Panc1 (cell line): ENCODE measurements at regions not wholly inside any gene's neighbourhood (a gene's known extent, or its start where the extent isn't known, plus 50 kb on each side); places are given as distances from the start of the nearest gene placed in this dataset.

ENCODE experiments used
- ATAC-seq: fragments of 200-7000 bp; cut with Tn5 transposase; 2 replicates; pipeline ENCODE4 v1.9.1; 2020; ENCODE audit warnings: mild to moderate bottlenecking, moderate library complexity
- BruUV-seq: library from RNA; stranded (reverse); fragments of 400-500 nt; replicated peaks from 2 replicates; lab custom pipeline; 2021; lab: Mats Ljungman, UMichigan
- CTCF ChIA-PET: fragments of 300-600 bp; sonication (Branson Sonifier 250); formaldehyde crosslinking; loops from one replicate; lab custom pipeline; 2022; ENCODE audit warnings: antibody characterized with exemption; lab: Charles Lee
- POLR2A ChIA-PET: fragments of 300-600 bp; sonication (Branson Sonifier 250); formaldehyde crosslinking; loops from one replicate; lab custom pipeline; 2022; ENCODE audit warnings: antibody characterized with exemption; lab: Charles Lee
- DNase-seq: peaks from one replicate; pipeline ENCODE4 v3.0.0-alpha.2; 2010; ENCODE audit warnings: low read depth, low spot score
- H3K27ac ChIP-seq: 2 replicates; pipeline ENCODE4 v1.5.1; 2011; ENCODE audit warnings: mild to moderate bottlenecking, low read length, inconsistent platforms
- H3K27me3 ChIP-seq: fragments of 200-500 bp; sonication (Bioruptor generic); 2 replicates; pipeline ENCODE4 v1.6.0; 2014; ENCODE audit warnings: low read length, inconsistent platforms; ENCODE audit not compliant: control insufficient read depth, insufficient read depth
- H3K36me3 ChIP-seq: fragments of 200-500 bp; sonication (Bioruptor generic); 2 replicates; pipeline ENCODE4 v1.5.1; 2014; ENCODE audit warnings: inconsistent platforms, mild to moderate bottlenecking, low read length, moderate library complexity; ENCODE audit not compliant: control insufficient read depth, insufficient read depth
- H3K4me1 ChIP-seq: 2 replicates; pipeline ENCODE4 v1.5.1; 2011; ENCODE audit warnings: inconsistent platforms, mild to moderate bottlenecking, low read length, moderate library complexity; ENCODE audit not compliant: control insufficient read depth, insufficient read depth
- H3K4me3 ChIP-seq, 2 experiments: 2 replicates each; pipeline ENCODE4 v1.5.1; 2011 to 2012; ENCODE audit warnings: low read depth in 2 of 2, low read length in 2 of 2, mild to moderate bottlenecking in 2 of 2, inconsistent platforms in 1 of 2, moderate library complexity in 1 of 2
- H3K9me3 ChIP-seq: fragments of 200-500 bp; sonication (Bioruptor generic); 2 replicates; pipeline ENCODE4 v1.5.1; 2014; ENCODE audit warnings: low read depth, mild to moderate bottlenecking, inconsistent platforms, low read length, moderate library complexity; ENCODE audit not compliant: control insufficient read depth, insufficient read depth
- POLR2AphosphoS5 ChIP-seq: IDR thresholded peaks from 2 replicates; pipeline ENCODE4 v1.6.1; 2012; ENCODE audit warnings: mild to moderate bottlenecking, low read depth, low read length, moderate library complexity
- SIN3A ChIP-seq: IDR thresholded peaks from 2 replicates; pipeline ENCODE4 v1.6.1; 2012; ENCODE audit warnings: low read depth, mild to moderate bottlenecking, low read length, moderate library complexity, borderline replicate concordance; ENCODE audit not compliant: insufficient read depth
- TCF7L2 ChIP-seq: IDR thresholded peaks from 2 replicates; pipeline ENCODE4 v1.6.1; 2011; ENCODE audit warnings: mild to moderate bottlenecking, low read depth, low read length, inconsistent platforms
- in situ Hi-C: cut with HindIII; loops from 2 replicates; pipeline ENCODE4 v1.10.0; 2016; ENCODE audit warnings: low sequenced_read_pairs, low pct_unique_long_range_greater_than_20kb
- intact Hi-C: fragments of 100-400 bp; cut with micrococcal nuclease; formaldehyde crosslinking; loops from one replicate; pipeline ENCODE4 v1.10.0; 2022; ENCODE audit not compliant: unreplicated experiment
- TF ChIP-seq, protein P1 (sequence below): fragments of 450-650 bp; IDR thresholded peaks from 2 replicates; pipeline ENCODE4 v1.5.1; 2017; ENCODE audit warnings: mild to moderate bottlenecking
- TF ChIP-seq, protein P2 (sequence below), 2 experiments: IDR thresholded peaks; 2 replicates each; pipeline ENCODE4 v1.6.1; 2011 to 2012; ENCODE audit warnings: low read depth in 2 of 2, control low read depth in 1 of 2, low read length in 1 of 2, mild to moderate bottlenecking in 1 of 2, moderate library complexity in 1 of 2; ENCODE audit not compliant: insufficient read depth in 1 of 2

DNA sequence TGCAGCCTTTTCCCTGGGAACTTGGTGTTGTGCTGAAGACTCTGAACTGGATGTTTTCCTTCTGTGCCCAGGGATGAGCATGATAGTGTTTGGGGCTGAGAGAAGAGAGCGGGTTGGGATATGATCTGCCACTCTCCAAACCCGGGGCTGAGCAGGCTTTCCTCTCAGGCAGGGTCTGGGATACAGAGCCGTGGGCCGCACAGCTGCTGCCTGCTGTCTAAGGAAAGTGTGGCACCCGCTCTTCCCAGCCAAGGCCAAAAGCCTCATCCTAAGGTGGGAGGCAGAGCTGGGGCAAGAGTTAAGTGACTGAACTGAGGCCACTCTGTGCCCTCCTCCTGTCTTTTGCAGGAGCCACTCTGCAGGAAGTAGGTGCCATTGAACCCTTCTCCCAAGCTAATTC, 83.6 kb upstream of the PITX1 start:
- POLR2A ChIA-PET, result no interaction called here
- H3K9me3 ChIP-seq, result no peaks in the 10 kb centered on the region
- no peaks in the 10 kb centered on the region for H3K4me1 ChIP-seq
- H3K27ac ChIP-seq, result no peak overlapping the region
- intact Hi-C loops, result no loop called here
- in situ Hi-C loops, result no loop called here
- H3K36me3 ChIP-seq, result no peaks in the 10 kb centered on the region
- no TSS peak for BruUV-seq
- CTCF ChIA-PET, result no interaction called here
- TF ChIP-seq SIN3A (no peak), POLR2AphosphoS5 (no peak), TCF7L2 (no peak)
- TF ChIP-seq, protein P1, sequence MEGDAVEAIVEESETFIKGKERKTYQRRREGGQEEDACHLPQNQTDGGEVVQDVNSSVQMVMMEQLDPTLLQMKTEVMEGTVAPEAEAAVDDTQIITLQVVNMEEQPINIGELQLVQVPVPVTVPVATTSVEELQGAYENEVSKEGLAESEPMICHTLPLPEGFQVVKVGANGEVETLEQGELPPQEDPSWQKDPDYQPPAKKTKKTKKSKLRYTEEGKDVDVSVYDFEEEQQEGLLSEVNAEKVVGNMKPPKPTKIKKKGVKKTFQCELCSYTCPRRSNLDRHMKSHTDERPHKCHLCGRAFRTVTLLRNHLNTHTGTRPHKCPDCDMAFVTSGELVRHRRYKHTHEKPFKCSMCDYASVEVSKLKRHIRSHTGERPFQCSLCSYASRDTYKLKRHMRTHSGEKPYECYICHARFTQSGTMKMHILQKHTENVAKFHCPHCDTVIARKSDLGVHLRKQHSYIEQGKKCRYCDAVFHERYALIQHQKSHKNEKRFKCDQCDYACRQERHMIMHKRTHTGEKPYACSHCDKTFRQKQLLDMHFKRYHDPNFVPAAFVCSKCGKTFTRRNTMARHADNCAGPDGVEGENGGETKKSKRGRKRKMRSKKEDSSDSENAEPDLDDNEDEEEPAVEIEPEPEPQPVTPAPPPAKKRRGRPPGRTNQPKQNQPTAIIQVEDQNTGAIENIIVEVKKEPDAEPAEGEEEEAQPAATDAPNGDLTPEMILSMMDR, result no peak
- TF ChIP-seq, protein P2, sequence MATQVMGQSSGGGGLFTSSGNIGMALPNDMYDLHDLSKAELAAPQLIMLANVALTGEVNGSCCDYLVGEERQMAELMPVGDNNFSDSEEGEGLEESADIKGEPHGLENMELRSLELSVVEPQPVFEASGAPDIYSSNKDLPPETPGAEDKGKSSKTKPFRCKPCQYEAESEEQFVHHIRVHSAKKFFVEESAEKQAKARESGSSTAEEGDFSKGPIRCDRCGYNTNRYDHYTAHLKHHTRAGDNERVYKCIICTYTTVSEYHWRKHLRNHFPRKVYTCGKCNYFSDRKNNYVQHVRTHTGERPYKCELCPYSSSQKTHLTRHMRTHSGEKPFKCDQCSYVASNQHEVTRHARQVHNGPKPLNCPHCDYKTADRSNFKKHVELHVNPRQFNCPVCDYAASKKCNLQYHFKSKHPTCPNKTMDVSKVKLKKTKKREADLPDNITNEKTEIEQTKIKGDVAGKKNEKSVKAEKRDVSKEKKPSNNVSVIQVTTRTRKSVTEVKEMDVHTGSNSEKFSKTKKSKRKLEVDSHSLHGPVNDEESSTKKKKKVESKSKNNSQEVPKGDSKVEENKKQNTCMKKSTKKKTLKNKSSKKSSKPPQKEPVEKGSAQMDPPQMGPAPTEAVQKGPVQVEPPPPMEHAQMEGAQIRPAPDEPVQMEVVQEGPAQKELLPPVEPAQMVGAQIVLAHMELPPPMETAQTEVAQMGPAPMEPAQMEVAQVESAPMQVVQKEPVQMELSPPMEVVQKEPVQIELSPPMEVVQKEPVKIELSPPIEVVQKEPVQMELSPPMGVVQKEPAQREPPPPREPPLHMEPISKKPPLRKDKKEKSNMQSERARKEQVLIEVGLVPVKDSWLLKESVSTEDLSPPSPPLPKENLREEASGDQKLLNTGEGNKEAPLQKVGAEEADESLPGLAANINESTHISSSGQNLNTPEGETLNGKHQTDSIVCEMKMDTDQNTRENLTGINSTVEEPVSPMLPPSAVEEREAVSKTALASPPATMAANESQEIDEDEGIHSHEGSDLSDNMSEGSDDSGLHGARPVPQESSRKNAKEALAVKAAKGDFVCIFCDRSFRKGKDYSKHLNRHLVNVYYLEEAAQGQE (IDR thresholded peaks at IDR 0.05; ENCODE audit: insufficient read depth in 1 of 2, low read depth in 2 of 2, low read length in 1 of 2), result no peak
- no peaks in the 10 kb centered on the region for H3K27me3 ChIP-seq
- DNase-seq (no peak), ATAC-seq (no peak)
- H3K4me3 ChIP-seq, result no peak overlapping the region

DNA sequence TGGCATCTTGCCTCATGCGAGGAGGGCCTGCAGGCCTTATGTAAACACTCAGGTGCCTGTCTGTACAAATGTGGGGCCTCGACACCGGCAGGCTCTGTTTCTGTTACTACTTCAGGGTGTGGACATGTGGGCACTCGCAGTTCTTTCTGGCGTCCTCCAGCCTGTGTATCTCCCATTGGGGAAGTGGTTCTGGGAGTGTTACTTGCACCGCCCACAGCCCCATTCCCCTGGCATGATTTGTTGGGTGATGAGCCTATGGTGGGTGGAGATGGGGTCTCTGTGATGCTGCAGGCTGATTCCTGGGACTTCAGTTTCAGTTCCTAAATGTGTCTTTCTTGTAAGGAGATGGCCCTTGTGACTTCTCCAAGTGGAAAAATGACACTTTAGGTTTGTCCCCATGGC, 82.1 kb upstream of the PITX1 start:
- BruUV-seq, result no TSS peak
- H3K27me3 ChIP-seq, result no peaks in the 10 kb centered on the region
- H3K27ac ChIP-seq, result no peak overlapping the region
- CTCF ChIA-PET, result no interaction called here
- no peaks in the 10 kb centered on the region for H3K36me3 ChIP-seq
- in situ Hi-C loops, result no loop called here
- no peaks in the 10 kb centered on the region for H3K9me3 ChIP-seq
- DNase-seq (no peak), ATAC-seq (no peak)
- POLR2A ChIA-PET, result no interaction called here
- intact Hi-C loops, result no loop called here
- TF ChIP-seq, protein P2 (IDR thresholded peaks at IDR 0.05; ENCODE audit: insufficient read depth in 1 of 2, low read depth in 2 of 2, low read length in 1 of 2), result no peak
- TF ChIP-seq SIN3A (no peak), POLR2AphosphoS5 (no peak), TCF7L2 (no peak)
- TF ChIP-seq, protein P1, result no peak
- H3K4me1 ChIP-seq, result no peaks in the 10 kb centered on the region
- H3K4me3 ChIP-seq, result no peak overlapping the region
